A673 (cell line): ENCODE measurements at regions not wholly inside any gene's neighbourhood (a gene's known extent, or its start where the extent isn't known, plus 50 kb on each side); places are given as distances from the start of the nearest gene placed in this dataset.

ENCODE experiments used
- EZH2 ChIP-seq: fragments of 200-600 bp; sonication (generic); IDR thresholded peaks from 2 replicates; pipeline ENCODE4 v1.6.1; 2017; ENCODE audit warnings: borderline replicate concordance, low read depth, mild to moderate bottlenecking, mixed read lengths, antibody characterized with exemption, low read length; ENCODE audit not compliant: poor library complexity, severe bottlenecking
- TF ChIP-seq, protein P1 (sequence below): fragments of 300-800, 200-600 bp; sonication (generic); conservative IDR thresholded peaks from 2 replicates; pipeline ENCODE4 v1.5.1; 2017; ENCODE audit warnings: low read depth, mild to moderate bottlenecking, antibody characterized with exemption, low read length, moderate library complexity, mixed read lengths

DNA sequence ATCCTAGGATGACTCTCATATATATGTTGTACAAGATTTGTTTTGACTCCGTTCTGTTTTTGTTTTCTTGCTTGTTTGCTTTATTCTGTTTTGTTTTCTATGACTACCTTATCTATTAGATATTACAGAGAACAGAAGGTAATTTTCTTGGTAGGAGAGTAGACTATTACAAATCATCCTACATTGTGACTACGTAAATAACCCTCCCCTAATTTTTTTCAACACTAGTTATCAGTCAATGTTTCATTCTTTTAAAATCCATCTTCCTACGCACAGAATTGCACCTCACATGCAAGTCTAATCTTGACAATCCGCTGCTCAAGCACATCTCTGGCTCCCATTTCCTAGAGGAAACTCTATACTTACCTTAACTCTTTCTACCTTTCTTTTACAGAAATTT, 792.3 kb upstream of the PIK3C3 start:
- TF ChIP-seq, protein P1, sequence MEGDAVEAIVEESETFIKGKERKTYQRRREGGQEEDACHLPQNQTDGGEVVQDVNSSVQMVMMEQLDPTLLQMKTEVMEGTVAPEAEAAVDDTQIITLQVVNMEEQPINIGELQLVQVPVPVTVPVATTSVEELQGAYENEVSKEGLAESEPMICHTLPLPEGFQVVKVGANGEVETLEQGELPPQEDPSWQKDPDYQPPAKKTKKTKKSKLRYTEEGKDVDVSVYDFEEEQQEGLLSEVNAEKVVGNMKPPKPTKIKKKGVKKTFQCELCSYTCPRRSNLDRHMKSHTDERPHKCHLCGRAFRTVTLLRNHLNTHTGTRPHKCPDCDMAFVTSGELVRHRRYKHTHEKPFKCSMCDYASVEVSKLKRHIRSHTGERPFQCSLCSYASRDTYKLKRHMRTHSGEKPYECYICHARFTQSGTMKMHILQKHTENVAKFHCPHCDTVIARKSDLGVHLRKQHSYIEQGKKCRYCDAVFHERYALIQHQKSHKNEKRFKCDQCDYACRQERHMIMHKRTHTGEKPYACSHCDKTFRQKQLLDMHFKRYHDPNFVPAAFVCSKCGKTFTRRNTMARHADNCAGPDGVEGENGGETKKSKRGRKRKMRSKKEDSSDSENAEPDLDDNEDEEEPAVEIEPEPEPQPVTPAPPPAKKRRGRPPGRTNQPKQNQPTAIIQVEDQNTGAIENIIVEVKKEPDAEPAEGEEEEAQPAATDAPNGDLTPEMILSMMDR: no peak
- TF ChIP-seq EZH2: no peak
